ENCODE measurements at regions not wholly inside any gene's neighbourhood (a gene's known extent, or its start where the extent isn't known, plus 50 kb on each side); places are given as distances from the start of the nearest gene placed in this dataset.

DNA sequence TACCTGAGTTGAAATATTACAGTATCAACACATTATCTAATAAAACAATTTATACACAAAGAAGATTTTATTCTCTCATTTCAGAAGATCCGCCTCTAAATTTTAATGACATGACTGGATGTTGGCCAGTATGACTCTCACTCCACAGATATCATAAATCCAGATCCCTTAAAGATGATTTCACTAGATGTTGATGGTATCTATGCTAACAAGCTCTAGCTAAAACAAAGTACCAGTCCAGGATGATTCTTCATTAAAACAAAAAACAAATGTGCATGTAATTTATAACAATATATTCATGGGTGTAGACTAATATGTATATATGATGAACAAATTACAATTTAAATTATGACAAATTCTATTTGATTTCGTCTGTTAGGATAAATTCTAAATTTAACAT is 708.4 kb downstream of the SATB2 start:
- H3K36me3 ChIP-seq = no peaks in the 10 kb centered on the region
- no peaks in the 10 kb centered on the region for H3K9me3 ChIP-seq
- H3K27me3 ChIP-seq = no peaks in the 10 kb centered on the region
- H3K27ac ChIP-seq = no peak overlapping the region
- 82 to 86% methylated on average over 2 of the region's 2 CpGs for WGBS, 2 donors
- TF ChIP-seq POLR2A (IDR thresholded peaks at IDR 0.05) (no peak), POLR2AphosphoS5 (IDR thresholded peaks at IDR 0.05) (no peak), EP300 (IDR thresholded peaks at IDR 0.05) (no peak)
- TF ChIP-seq, protein P1, sequence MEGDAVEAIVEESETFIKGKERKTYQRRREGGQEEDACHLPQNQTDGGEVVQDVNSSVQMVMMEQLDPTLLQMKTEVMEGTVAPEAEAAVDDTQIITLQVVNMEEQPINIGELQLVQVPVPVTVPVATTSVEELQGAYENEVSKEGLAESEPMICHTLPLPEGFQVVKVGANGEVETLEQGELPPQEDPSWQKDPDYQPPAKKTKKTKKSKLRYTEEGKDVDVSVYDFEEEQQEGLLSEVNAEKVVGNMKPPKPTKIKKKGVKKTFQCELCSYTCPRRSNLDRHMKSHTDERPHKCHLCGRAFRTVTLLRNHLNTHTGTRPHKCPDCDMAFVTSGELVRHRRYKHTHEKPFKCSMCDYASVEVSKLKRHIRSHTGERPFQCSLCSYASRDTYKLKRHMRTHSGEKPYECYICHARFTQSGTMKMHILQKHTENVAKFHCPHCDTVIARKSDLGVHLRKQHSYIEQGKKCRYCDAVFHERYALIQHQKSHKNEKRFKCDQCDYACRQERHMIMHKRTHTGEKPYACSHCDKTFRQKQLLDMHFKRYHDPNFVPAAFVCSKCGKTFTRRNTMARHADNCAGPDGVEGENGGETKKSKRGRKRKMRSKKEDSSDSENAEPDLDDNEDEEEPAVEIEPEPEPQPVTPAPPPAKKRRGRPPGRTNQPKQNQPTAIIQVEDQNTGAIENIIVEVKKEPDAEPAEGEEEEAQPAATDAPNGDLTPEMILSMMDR (IDR thresholded peaks at IDR 0.05) = no peak
- H3K4me1 ChIP-seq = no peaks in the 10 kb centered on the region
- intact Hi-C loops (cut with DNase I) = no loop called here
- H3K4me3 ChIP-seq = no peak overlapping the region
- no peak for DNase-seq

DNA sequence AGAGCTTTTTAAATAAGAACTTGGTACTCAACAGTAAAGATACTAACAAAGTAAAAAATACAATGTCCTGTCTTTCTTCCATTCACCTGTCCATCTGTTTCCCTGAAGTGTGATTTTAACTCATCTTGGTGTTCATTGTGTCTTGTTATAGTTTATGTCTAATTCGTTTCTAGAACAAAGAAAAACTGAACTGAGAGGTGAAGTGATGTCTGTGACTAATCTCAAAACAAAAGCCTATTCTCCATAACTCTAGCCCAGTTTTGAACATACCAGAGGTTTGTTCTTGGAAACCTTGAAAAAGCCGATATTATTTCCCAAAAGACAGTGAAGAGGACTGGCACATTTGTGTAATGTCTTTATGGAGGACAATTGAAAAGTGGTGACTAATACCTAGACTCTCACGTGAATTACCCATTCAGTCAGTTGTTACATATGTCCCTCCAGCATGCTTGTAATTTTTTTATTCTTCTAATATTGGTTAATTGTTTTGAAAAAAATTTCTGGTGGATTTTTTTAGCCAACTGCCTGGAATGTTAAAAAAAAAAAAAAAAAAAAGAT is 725.8 kb downstream of the SATB2 start:
- no peak for DNase-seq
- Histone ChIP-seq H3K9me3 (no peaks in the 10 kb centered on the region), H3K27ac (no peak overlapping the region), H3K4me1 (no peaks in the 10 kb centered on the region), H3K36me3 (no peaks in the 10 kb centered on the region), H3K4me3 (no peak overlapping the region), H3K27me3 (no peaks in the 10 kb centered on the region)
- TF ChIP-seq EP300 (IDR thresholded peaks at IDR 0.05) (no peak), POLR2A (IDR thresholded peaks at IDR 0.05) (no peak), POLR2AphosphoS5 (IDR thresholded peaks at IDR 0.05) (no peak)
- TF ChIP-seq, protein P1 (IDR thresholded peaks at IDR 0.05) = no peak
- 73 to 74% methylated on average over 3 of the region's 3 CpGs for WGBS, 2 donors
- intact Hi-C loops (cut with DNase I) = no loop called here

DNA sequence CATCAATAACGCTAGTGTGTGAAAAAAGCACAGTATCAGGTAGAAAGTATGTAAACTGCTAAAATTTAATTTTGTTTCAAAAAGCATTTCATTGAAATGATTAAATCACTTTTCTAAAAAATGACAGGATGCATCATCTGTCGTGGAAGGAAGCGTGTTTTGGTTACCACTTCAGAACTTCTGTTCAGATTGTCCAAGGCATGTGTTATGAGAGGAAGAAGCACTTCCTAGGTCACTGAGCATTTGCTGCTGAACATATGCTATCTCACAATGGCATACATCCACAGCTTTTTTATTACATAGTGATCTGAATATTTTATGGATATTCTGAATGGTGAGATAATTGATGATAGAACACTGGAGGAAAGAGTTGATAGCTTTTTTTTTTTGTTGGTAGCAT is 737.5 kb downstream of the SATB2 start:
- intact Hi-C loops (cut with DNase I) = no loop called here
- no peaks in the 10 kb centered on the region for H3K9me3 ChIP-seq
- no peak for DNase-seq
- H3K36me3 ChIP-seq = no peaks in the 10 kb centered on the region
- WGBS, 2 donors = 78 to 91% methylated on average over 3 of the region's 3 CpGs
- H3K4me3 ChIP-seq = no peak overlapping the region
- H3K27ac ChIP-seq = no peak overlapping the region
- TF ChIP-seq POLR2AphosphoS5 (IDR thresholded peaks at IDR 0.05) = no peak
- no peak for TF ChIP-seq POLR2A (IDR thresholded peaks at IDR 0.05)
- TF ChIP-seq, protein P1 (IDR thresholded peaks at IDR 0.05) = no peak
- no peak for TF ChIP-seq EP300 (IDR thresholded peaks at IDR 0.05)
- no peaks in the 10 kb centered on the region for H3K4me1 ChIP-seq
- H3K27me3 ChIP-seq = no peaks in the 10 kb centered on the region

DNA sequence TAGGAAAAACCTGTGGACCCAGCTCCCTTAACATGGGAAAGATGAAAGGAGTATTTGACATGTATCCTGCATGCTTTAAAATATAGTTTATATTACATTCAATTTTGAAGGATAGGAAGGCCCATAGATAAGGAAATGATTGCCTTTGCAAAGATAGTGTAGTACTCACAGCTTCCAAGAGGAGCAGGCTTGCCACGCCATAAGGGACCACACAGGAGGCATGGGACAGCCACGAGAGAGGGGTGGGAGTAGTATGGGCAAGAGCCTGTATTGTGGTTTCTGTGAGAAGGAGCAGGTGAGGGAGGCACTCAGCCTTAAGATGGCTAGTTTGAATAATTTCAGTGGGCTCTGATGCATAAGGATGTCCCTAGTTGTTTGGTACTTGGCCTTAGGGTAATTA is 740.3 kb downstream of the SATB2 start:
- H3K27ac ChIP-seq = no peak overlapping the region
- H3K27me3 ChIP-seq = no peaks in the 10 kb centered on the region
- H3K36me3 ChIP-seq = no peaks in the 10 kb centered on the region
- intact Hi-C loops (cut with DNase I) = no loop called here
- no peaks in the 10 kb centered on the region for H3K4me1 ChIP-seq
- H3K4me3 ChIP-seq = no peak overlapping the region
- no peaks in the 10 kb centered on the region for H3K9me3 ChIP-seq
- no peak for DNase-seq
- TF ChIP-seq POLR2A (IDR thresholded peaks at IDR 0.05) = no peak
- TF ChIP-seq, protein P1 (IDR thresholded peaks at IDR 0.05) = no peak
- no peak for TF ChIP-seq POLR2AphosphoS5 (IDR thresholded peaks at IDR 0.05)
- TF ChIP-seq EP300 (IDR thresholded peaks at IDR 0.05) = no peak
- 82 to 98% methylated on average over 2 of the region's 2 CpGs for WGBS, 2 donors

DNA sequence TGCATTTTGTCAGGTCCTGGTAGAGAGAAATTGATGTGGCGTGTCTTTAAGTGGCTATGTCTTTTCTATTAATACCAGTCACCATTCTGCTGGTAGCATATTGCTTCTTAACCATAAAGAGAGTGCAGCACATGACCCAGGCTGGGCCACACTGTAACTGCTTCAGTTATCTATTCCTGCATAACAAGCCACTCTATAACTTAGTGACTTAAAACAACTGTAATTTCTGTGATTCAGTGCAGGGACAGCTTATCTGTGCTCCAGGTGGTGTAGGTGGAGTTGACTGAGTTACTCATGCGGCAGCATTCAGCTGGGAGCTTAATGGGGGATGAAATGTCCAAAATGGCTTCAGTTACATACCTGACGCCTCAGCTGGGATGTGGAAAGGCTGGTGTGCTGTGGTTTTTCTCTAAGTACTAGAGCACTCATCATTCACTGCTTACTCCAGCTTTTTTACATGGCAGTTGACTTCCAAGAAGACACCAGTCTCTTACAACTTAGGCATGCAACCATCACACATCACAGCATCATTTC is 742.4 kb downstream of the SATB2 start:
- TF ChIP-seq, protein P1 (IDR thresholded peaks at IDR 0.05) = no peak
- TF ChIP-seq EP300 (IDR thresholded peaks at IDR 0.05) = no peak
- TF ChIP-seq POLR2A (IDR thresholded peaks at IDR 0.05) = no peak
- 59 to 77% methylated on average over 3 of the region's 3 CpGs for WGBS, 2 donors
- H3K4me1 ChIP-seq = no peaks in the 10 kb centered on the region
- no peak for DNase-seq
- no peaks in the 10 kb centered on the region for H3K36me3 ChIP-seq
- H3K4me3 ChIP-seq = no peak overlapping the region
- intact Hi-C loops (cut with DNase I) = no loop called here
- H3K27me3 ChIP-seq = no peaks in the 10 kb centered on the region
- H3K9me3 ChIP-seq = no peaks in the 10 kb centered on the region
- H3K27ac ChIP-seq = no peak overlapping the region

Measured in sigmoid colon (tissue), 6 donors.